ENCODE measurements at regions not wholly inside any gene's neighbourhood (a gene's known extent, or its start where the extent isn't known, plus 50 kb on each side); places are given as distances from the start of the nearest gene placed in this dataset.

DNA sequence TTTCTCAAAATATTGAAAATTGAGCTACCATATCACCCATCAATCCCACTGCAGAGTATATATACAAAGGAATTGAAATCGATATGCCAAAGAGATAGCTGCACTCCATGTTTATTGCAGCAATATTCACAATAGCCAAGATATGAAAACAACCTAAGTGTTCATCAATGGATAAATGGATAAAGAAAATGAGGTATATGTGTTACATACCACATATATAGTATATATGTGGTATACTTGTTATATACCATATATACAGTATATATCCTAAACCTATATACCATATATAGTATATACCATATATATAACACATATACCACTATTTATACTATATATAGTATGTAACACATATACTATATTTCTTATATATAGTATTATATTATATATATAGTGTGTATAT lies 313.3 kb downstream of the ZNF608 start:
- Histone ChIP-seq H3K9ac (ENCODE audit: insufficient read length) (no peak overlapping the region), H3K36me3 (ENCODE audit: insufficient read depth, low read length) (no peaks in the 10 kb centered on the region), H3K9me3 (ENCODE audit: low read depth, low read length) (no peaks in the 10 kb centered on the region), H3K27ac (no peak overlapping the region), H3K4me3 (no peak overlapping the region)
- no peak for DNase-seq (ENCODE audit: low read depth, low spot score)
- TF ChIP-seq POLR2AphosphoS5 (IDR thresholded peaks at IDR 0.05; ENCODE audit: borderline replicate concordance, low read depth, low read length) (no peak), EZH2 (IDR thresholded peaks at IDR 0.05) (no peak), FOXP2 (optimal IDR thresholded peaks at IDR 0.05; ENCODE audit: control extremely low read depth, extremely low read length, insufficient read depth) (no peak)

DNA sequence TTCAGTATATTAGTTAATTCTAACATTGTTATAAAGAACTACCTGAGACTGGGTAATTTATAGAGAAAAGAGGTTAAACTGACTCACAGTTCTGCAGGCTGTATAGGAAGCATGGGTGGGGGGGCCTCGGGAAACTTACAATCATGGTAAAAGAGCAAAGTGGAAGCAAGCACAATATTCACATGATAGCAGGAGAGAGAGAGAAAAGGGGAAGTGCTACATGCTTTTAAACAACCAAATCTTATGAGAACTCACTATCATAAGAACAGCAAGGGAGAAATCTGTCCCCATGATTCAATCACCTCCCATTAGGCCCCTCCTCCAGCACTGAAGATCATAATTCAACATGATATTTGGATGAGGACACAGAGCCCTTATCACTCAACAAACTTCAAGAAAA lies 324.9 kb downstream of the ZNF608 start:
- Histone ChIP-seq H3K9ac (ENCODE audit: insufficient read length) (no peak overlapping the region), H3K4me3 (no peak overlapping the region), H3K9me3 (ENCODE audit: low read depth, low read length) (no peaks in the 10 kb centered on the region), H3K27ac (no peak overlapping the region), H3K36me3 (ENCODE audit: insufficient read depth, low read length) (no peaks in the 10 kb centered on the region)
- no peak for DNase-seq (ENCODE audit: low read depth, low spot score)
- TF ChIP-seq POLR2AphosphoS5 (IDR thresholded peaks at IDR 0.05; ENCODE audit: borderline replicate concordance, low read depth, low read length): no peak
- no peak for TF ChIP-seq EZH2 (IDR thresholded peaks at IDR 0.05)
- TF ChIP-seq FOXP2 (optimal IDR thresholded peaks at IDR 0.05; ENCODE audit: control extremely low read depth, extremely low read length, insufficient read depth): no peak

DNA sequence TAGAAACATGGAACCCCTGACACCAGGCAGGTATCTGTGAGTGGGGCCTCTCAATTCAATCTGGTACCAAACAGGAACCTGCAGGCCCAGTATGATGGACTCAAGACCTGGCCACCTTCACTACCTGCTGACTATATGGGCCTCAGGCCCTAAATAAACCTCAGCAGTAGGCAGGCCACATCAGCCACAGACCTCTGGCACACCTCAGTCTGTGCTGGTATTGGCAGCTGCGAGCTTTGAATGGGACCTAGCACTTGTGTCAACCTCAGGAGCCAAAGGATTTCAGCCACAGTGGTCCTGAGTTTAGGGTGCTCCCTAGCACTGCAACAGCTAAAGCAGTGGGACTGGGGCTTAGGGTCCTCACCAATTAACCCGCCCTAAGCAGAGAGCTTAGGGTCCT lies 325.5 kb downstream of the ZNF608 start:
- TF ChIP-seq POLR2AphosphoS5 (IDR thresholded peaks at IDR 0.05; ENCODE audit: borderline replicate concordance, low read depth, low read length) (no peak), EZH2 (IDR thresholded peaks at IDR 0.05) (no peak)
- Histone ChIP-seq H3K9me3 (ENCODE audit: low read depth, low read length) (no peaks in the 10 kb centered on the region), H3K27ac (no peak overlapping the region), H3K9ac (ENCODE audit: insufficient read length) (no peak overlapping the region), H3K36me3 (ENCODE audit: insufficient read depth, low read length) (no peaks in the 10 kb centered on the region), H3K4me3 (no peak overlapping the region)
- no peak for DNase-seq (ENCODE audit: low read depth, low spot score)

DNA sequence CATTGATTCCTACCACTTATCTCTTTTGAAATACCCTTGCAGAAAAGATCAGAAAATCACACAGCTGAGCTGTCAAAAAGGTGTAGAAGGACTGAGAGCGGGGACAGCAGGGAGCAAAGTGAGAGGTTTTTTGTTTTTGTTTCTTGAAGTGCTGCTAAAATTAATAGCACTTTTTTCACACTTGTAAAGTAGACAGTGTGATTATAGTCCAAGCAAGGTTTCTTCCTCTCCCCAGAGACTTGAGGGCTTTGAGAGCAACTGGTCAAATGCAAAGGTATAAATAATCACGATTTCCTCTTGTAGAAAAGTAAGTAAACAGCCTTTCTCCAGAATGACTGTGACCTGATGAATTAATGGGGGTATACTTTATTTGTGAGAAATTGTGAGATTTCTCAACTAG lies 326.9 kb downstream of the ZNF608 start:
- no peak for TF ChIP-seq POLR2AphosphoS5 (IDR thresholded peaks at IDR 0.05; ENCODE audit: borderline replicate concordance, low read depth, low read length)
- TF ChIP-seq EZH2 (IDR thresholded peaks at IDR 0.05): no peak
- TF ChIP-seq FOXP2 (optimal IDR thresholded peaks at IDR 0.05; ENCODE audit: control extremely low read depth, extremely low read length, insufficient read depth): no peak
- no peak overlapping the region for H3K27ac ChIP-seq
- H3K9me3 ChIP-seq (ENCODE audit: low read depth, low read length): no peaks in the 10 kb centered on the region
- H3K9ac ChIP-seq (ENCODE audit: insufficient read length): no peak overlapping the region
- H3K36me3 ChIP-seq (ENCODE audit: insufficient read depth, low read length): no peaks in the 10 kb centered on the region
- no peak overlapping the region for H3K4me3 ChIP-seq
- DNase-seq (ENCODE audit: low read depth, low spot score): no peak

DNA sequence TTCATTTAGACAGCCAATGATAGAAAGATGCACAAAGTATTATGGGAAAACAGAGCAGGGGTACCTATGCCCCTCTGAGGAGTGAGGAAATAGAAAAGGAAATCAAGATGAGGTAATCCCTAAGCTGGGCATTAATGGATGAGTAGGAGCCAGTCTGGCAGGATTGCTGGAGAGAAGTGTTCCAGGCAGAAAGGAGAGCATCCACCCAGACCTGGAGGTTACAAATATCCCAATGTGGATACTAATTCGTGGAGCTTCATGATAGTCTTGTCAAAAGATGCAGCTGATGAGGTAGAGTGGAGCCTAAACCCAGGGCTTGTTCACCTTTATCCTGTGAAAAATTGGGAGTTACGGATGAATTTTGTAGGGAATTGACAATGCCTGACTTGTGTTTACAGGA lies 328.0 kb downstream of the ZNF608 start:
- TF ChIP-seq FOXP2 (optimal IDR thresholded peaks at IDR 0.05; ENCODE audit: control extremely low read depth, extremely low read length, insufficient read depth): no peak
- no peak for TF ChIP-seq POLR2AphosphoS5 (IDR thresholded peaks at IDR 0.05; ENCODE audit: borderline replicate concordance, low read depth, low read length)
- TF ChIP-seq EZH2 (IDR thresholded peaks at IDR 0.05): no peak
- H3K36me3 ChIP-seq (ENCODE audit: insufficient read depth, low read length): no peaks in the 10 kb centered on the region
- no peak overlapping the region for H3K9ac ChIP-seq (ENCODE audit: insufficient read length)

DNA sequence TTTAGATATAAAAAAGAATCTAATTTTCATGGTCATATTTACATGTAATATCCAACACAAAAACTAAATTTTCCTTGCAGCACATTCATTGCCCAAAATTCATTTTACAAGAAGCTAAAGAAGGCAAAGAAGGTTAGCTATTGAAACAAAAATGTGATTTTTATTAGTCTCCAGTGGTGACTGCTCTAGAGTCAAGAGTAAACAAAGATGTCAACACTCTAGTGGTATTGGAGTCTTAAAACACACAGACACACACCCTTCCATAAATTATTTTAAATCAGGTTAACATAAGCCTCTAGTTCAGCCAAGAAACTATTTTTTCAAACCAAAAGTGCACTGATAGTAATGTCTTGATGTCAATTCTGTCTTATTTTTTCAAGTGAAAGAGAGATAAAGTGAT lies 329.2 kb downstream of the ZNF608 start:
- no peaks in the 10 kb centered on the region for H3K36me3 ChIP-seq (ENCODE audit: insufficient read depth, low read length)
- no peak overlapping the region for H3K27ac ChIP-seq
- no peak overlapping the region for H3K4me3 ChIP-seq
- no peak for DNase-seq (ENCODE audit: low read depth, low spot score)
- no peaks in the 10 kb centered on the region for H3K9me3 ChIP-seq (ENCODE audit: low read depth, low read length)
- no peak overlapping the region for H3K9ac ChIP-seq (ENCODE audit: insufficient read length)
- TF ChIP-seq POLR2AphosphoS5 (IDR thresholded peaks at IDR 0.05; ENCODE audit: borderline replicate concordance, low read depth, low read length) (no peak), EZH2 (IDR thresholded peaks at IDR 0.05) (no peak), FOXP2 (optimal IDR thresholded peaks at IDR 0.05; ENCODE audit: control extremely low read depth, extremely low read length, insufficient read depth) (no peak)

More for the DNA sequence above, 328.0 kb downstream of the ZNF608 start:
- H3K4me3 ChIP-seq: no peak overlapping the region
- DNase-seq (ENCODE audit: low read depth, low spot score): no peak
- H3K27ac ChIP-seq: no peak overlapping the region
- no peaks in the 10 kb centered on the region for H3K9me3 ChIP-seq (ENCODE audit: low read depth, low read length)

DNA sequence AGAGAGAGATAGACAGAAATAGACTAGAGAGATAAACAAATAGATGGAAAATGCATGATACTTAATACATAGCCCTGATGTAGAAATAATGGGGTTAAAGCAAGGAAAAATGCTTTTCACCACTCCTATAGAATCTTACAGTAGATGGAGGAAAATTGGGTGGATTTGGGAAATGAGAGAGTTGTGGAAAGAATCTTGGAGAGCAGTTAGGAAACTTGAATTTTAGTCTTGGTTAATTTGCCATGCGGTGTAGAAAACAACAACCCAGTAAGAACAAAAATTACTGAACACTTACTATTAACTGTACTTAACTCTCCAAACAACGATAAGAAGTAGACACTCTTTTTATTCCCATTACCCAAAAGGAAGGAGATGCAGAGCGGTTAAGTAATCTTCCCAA lies 329.8 kb downstream of the ZNF608 start:
- TF ChIP-seq EZH2 (IDR thresholded peaks at IDR 0.05): no peak
- no peak for TF ChIP-seq FOXP2 (optimal IDR thresholded peaks at IDR 0.05; ENCODE audit: control extremely low read depth, extremely low read length, insufficient read depth)
- no peak for TF ChIP-seq POLR2AphosphoS5 (IDR thresholded peaks at IDR 0.05; ENCODE audit: borderline replicate concordance, low read depth, low read length)
- no peak overlapping the region for H3K9ac ChIP-seq (ENCODE audit: insufficient read length)
- no peak for DNase-seq (ENCODE audit: low read depth, low spot score)
- no peaks in the 10 kb centered on the region for H3K9me3 ChIP-seq (ENCODE audit: low read depth, low read length)
- H3K27ac ChIP-seq: no peak overlapping the region
- H3K4me3 ChIP-seq: no peak overlapping the region
- no peaks in the 10 kb centered on the region for H3K36me3 ChIP-seq (ENCODE audit: insufficient read depth, low read length)

DNA sequence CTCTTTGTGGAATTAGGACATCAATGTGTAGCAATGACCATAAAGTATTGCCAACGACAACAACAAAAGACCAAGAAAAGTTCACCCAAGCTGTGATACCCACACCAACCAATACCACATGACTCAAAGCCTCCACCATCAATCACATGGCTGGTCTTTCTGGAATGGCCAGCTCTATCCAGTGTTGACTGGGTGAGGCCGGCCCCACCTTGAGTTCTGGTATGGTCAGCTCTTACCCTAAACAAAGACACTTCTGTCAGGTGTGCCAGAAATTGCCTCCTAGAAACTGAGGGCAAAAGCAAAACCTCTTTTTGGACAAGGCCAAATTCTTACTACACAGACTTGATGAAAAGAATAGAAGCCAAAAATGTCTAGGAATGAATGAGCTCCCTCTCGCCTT lies 331.5 kb downstream of the ZNF608 start:
- TF ChIP-seq POLR2AphosphoS5 (IDR thresholded peaks at IDR 0.05; ENCODE audit: borderline replicate concordance, low read depth, low read length): no peak
- TF ChIP-seq FOXP2 (optimal IDR thresholded peaks at IDR 0.05; ENCODE audit: control extremely low read depth, extremely low read length, insufficient read depth): no peak
- no peak for TF ChIP-seq EZH2 (IDR thresholded peaks at IDR 0.05)
- H3K36me3 ChIP-seq (ENCODE audit: insufficient read depth, low read length): no peaks in the 10 kb centered on the region
- no peak for DNase-seq (ENCODE audit: low read depth, low spot score)
- H3K9ac ChIP-seq (ENCODE audit: insufficient read length): no peak overlapping the region
- H3K27ac ChIP-seq: no peak overlapping the region
- H3K4me3 ChIP-seq: no peak overlapping the region
- no peaks in the 10 kb centered on the region for H3K9me3 ChIP-seq (ENCODE audit: low read depth, low read length)
